ENCODE measurements at regions not wholly inside any gene's neighbourhood (a gene's known extent, or its start where the extent isn't known, plus 50 kb on each side); places are given as distances from the start of the nearest gene placed in this dataset.

DNA sequence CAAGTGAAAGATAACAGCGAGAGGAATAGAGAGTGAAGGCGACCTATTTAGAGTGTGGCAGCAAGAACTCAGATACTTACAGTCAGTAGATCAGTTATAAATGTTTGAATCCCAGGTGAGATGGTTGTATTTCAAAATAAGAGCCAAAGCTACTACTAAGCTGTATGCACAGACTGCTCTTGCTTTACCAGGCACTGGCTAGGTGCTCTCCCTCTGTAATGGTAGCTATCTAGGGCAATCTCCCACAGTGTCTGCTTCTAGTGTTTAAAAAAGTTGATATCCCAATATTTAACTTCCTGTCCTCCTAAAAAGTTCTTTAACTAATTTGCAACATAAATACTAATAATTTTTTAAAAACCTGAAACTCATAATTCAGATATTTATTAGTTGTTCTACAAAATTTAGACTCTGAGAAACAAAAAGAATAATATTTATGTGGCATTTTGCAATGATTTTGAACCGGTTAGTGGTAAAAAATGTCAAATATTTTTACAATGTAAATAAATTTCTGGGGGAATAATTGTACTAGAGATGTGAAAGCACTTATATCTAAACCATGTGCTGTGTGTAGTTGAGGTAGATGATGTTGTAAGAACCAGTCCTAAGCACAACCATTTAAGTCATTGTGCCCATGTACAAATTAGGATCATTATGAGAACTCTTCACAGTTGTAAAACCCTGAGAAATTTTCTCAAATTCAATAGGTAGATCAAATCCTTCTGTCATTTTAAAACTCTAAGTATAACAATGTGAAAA is 349.3 kb upstream of the SEMA3D start:
- CTCF ChIA-PET, result no interaction called here
- TF ChIP-seq, protein P1, sequence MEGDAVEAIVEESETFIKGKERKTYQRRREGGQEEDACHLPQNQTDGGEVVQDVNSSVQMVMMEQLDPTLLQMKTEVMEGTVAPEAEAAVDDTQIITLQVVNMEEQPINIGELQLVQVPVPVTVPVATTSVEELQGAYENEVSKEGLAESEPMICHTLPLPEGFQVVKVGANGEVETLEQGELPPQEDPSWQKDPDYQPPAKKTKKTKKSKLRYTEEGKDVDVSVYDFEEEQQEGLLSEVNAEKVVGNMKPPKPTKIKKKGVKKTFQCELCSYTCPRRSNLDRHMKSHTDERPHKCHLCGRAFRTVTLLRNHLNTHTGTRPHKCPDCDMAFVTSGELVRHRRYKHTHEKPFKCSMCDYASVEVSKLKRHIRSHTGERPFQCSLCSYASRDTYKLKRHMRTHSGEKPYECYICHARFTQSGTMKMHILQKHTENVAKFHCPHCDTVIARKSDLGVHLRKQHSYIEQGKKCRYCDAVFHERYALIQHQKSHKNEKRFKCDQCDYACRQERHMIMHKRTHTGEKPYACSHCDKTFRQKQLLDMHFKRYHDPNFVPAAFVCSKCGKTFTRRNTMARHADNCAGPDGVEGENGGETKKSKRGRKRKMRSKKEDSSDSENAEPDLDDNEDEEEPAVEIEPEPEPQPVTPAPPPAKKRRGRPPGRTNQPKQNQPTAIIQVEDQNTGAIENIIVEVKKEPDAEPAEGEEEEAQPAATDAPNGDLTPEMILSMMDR (conservative IDR thresholded peaks at IDR 0.05; ENCODE audit: low read depth), result no peak
- DNase-seq (ENCODE audit: low spot score), result no peak
- POLR2A ChIA-PET (ENCODE audit: low non-redundant PET), result no interaction called here
- H3K27ac ChIP-seq, result no peak overlapping the region

DNA sequence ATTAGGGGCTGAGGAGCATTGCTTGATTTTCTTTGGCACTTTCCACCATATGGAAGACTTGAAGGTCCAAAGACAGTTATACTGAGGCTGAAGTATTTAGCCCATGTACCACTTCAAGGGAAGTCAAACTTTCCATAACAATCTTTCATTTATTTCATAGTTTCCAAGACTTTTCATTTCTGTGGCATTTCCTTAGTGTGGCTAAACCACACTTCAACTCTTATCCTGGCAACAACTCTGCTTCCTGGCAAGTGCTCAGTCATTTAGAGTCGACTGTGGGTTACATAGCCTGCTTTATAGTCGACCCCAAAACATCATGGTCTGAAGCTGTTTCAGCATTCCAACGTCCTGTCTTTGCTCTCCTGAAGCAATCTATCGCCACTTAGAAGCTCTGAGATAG is 343.0 kb upstream of the SEMA3D start:
- DNase-seq (ENCODE audit: low spot score), result no peak
- TF ChIP-seq, protein P1 (conservative IDR thresholded peaks at IDR 0.05; ENCODE audit: low read depth), result no peak
- H3K27ac ChIP-seq, result no peak overlapping the region
- ChIA-PET CTCF (interaction anchor here (0.7 kb wide), 1 partner anchor 625 kb away, joined by 3 read pairs; no protein-coding TSS in a partner anchor), POLR2A (ENCODE audit: low non-redundant PET) (no interaction called here)

DNA sequence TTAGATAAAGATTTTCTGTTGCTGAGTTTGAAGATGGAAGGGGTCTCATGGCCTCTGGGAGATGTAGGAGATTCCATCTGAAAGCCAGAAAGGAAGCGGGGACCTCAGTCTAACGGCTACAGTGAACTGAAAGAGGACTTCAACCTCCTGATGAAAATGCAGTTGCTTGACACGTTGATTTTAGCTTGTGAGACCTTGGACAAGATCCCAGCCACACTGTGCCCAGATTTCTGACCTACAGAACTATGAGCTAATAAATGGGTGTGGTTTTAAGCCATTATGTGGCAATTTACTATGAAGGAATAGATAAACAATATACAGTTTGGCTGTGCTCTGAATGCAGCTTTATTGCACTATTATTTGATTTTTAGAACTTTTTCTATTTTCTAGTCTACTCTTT is 342.3 kb upstream of the SEMA3D start:
- no peak for DNase-seq (ENCODE audit: low spot score)
- ChIA-PET POLR2A (ENCODE audit: low non-redundant PET) (no interaction called here), CTCF (no interaction called here)
- no peak overlapping the region for H3K27ac ChIP-seq
- TF ChIP-seq, protein P1 (conservative IDR thresholded peaks at IDR 0.05; ENCODE audit: low read depth), result no peak

DNA sequence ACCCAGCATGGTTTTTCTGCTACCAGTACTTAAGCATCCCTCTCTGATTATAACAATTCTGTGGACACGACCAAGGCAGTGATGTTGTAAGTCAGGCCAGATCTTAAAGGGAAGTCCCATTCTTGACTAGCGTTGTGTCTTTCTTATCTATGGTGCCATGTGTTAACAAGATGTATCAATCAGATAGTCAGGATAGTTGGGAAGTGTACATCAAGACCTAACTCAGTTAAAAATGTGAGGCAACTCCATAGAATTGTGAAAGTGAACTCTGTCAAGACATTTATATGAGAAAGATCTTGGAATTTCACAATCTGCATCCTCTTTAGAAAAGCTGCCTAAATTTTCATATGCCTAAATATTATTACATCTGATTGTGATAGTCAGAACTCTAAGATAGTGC is 341.7 kb upstream of the SEMA3D start:
- no peak for DNase-seq (ENCODE audit: low spot score)
- ChIA-PET POLR2A (ENCODE audit: low non-redundant PET) (no interaction called here), CTCF (no interaction called here)

DNA sequence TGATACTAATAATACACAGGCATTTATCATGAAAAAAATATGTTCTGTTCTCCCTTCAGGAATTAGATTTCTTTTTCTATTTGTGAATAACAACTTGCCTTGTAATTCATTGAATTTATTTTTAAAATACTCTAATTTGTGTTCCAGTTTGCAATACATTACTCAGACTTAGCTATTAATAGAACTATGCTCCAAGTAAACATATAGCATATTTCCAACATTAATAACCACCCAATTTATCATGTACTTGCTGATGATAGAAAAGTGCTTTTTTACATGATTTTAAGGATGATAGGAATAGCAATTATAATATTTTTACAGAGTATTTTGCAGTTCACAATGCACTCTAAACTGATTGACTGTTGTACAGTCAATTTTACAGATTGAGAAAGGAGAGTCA is 338.8 kb upstream of the SEMA3D start:
- CTCF ChIA-PET, result interaction anchor here (0.6 to 0.7 kb wide), 2 partner anchors 254 to 725 kb away, joined by 4 to 7 read pairs; no protein-coding TSS in a partner anchor
- DNase-seq (ENCODE audit: low spot score), result no peak
- TF ChIP-seq, protein P1 (conservative IDR thresholded peaks at IDR 0.05; ENCODE audit: low read depth), result no peak
- H3K27ac ChIP-seq, result no peak overlapping the region
- POLR2A ChIA-PET (ENCODE audit: low non-redundant PET), result no interaction called here

More for the DNA sequence above, 341.7 kb upstream of the SEMA3D start:
- H3K27ac ChIP-seq, result no peak overlapping the region
- TF ChIP-seq, protein P1 (conservative IDR thresholded peaks at IDR 0.05; ENCODE audit: low read depth), result no peak

DNA sequence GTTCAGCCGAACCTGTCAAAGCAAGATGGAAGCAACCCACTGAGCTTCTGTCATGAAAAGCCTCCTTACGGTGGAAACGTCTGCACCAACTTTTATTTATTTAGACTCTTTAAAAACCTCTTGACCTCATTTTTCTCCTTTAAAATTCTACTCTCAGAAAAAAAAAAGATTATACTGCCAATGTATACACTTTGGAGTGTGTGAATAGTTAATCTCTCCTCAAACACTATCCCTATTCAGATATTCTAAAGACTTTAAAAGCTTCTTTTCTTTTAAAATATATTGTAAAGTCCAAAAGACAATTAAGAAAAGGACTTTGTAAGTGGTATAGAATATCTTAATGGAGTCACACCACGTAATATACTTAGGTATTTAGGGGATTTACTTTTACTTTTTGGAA is 335.2 kb upstream of the SEMA3D start:
- no peak overlapping the region for H3K27ac ChIP-seq
- POLR2A ChIA-PET (ENCODE audit: low non-redundant PET), result no interaction called here
- DNase-seq (ENCODE audit: low spot score), result no peak
- CTCF ChIA-PET, result interaction anchor here (0.7 kb wide), 1 partner anchor 91 kb away, joined by 7 read pairs; no protein-coding TSS in a partner anchor
- TF ChIP-seq, protein P1 (conservative IDR thresholded peaks at IDR 0.05; ENCODE audit: low read depth), result no peak

Data from RWPE1 (cell line).